Gastroesophageal sphincter (tissue), 3 donors: ENCODE measurements at regions not wholly inside any gene's neighbourhood (a gene's known extent, or its start where the extent isn't known, plus 50 kb on each side); places are given as distances from the start of the nearest gene placed in this dataset.

ENCODE experiments used
- POLR2AphosphoS5 ChIP-seq: sonication (generic); formaldehyde crosslinking; IDR thresholded peaks from one replicate; pipeline ENCODE4 v1.6.1; 2017; ENCODE audit warnings: antibody characterized with exemption
- TF ChIP-seq, protein P1 (sequence below), 4 experiments: fragments of 200-600 bp in 2 of 4; fragments of 450-650 bp in 2 of 4; sonication (generic) in 1 of 4; IDR thresholded peaks; one replicate each; pipeline ENCODE4 v1.5.1; 2017 to 2019; ENCODE audit warnings: antibody characterized with exemption in 4 of 4, mild to moderate bottlenecking in 2 of 4, moderate library complexity in 2 of 4

GRCh38 chr20:60857708-60858107 is 394.4 kb upstream of the CDH4 start:
- TF ChIP-seq, protein P1, sequence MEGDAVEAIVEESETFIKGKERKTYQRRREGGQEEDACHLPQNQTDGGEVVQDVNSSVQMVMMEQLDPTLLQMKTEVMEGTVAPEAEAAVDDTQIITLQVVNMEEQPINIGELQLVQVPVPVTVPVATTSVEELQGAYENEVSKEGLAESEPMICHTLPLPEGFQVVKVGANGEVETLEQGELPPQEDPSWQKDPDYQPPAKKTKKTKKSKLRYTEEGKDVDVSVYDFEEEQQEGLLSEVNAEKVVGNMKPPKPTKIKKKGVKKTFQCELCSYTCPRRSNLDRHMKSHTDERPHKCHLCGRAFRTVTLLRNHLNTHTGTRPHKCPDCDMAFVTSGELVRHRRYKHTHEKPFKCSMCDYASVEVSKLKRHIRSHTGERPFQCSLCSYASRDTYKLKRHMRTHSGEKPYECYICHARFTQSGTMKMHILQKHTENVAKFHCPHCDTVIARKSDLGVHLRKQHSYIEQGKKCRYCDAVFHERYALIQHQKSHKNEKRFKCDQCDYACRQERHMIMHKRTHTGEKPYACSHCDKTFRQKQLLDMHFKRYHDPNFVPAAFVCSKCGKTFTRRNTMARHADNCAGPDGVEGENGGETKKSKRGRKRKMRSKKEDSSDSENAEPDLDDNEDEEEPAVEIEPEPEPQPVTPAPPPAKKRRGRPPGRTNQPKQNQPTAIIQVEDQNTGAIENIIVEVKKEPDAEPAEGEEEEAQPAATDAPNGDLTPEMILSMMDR (IDR thresholded peaks at IDR 0.05), result no peak
- no peak for TF ChIP-seq POLR2AphosphoS5
